ENCODE measurements at regions not wholly inside any gene's neighbourhood (a gene's known extent, or its start where the extent isn't known, plus 50 kb on each side); places are given as distances from the start of the nearest gene placed in this dataset.
"Not testable (repeated sequence)": the region's sequence is repeated elsewhere in the genome, so short reads cannot be mapped to it uniquely, and the experiment has no call there.

- Histone ChIP-seq H3K9ac (ENCODE audit: insufficient read length, low read depth) (no peak overlapping the region), H3K36me3 (ENCODE audit: insufficient read depth, insufficient read length, low read length) (no peaks in the 10 kb centered on the region), H3K9me3 (ENCODE audit: insufficient read depth, low read length) (no peaks in the 10 kb centered on the region), H3K4me1 (ENCODE audit: insufficient read depth, insufficient read length) (no peaks in the 10 kb centered on the region), H3K4me3 (ENCODE audit: insufficient read length, low read depth) (no peak overlapping the region), H3K27me3 (ENCODE audit: insufficient read depth, insufficient read length) (no peaks in the 10 kb centered on the region)
- TF ChIP-seq ZNF274 (IDR thresholded peaks at IDR 0.05; ENCODE audit: low read depth, low read length) (no peak), YY1 (IDR thresholded peaks at IDR 0.05; ENCODE audit: insufficient read depth, insufficient read length) (no peak)
- no peak for DNase-seq (ENCODE audit: low read depth, low spot score)
Measured at GRCh38 chr6:81098109-81098814, 654.2 kb downstream of the TENT5A start.

- not testable (repeated sequence) for H3K4me3 ChIP-seq (ENCODE audit: insufficient read length, low read depth); H3K27me3 ChIP-seq (ENCODE audit: insufficient read depth, insufficient read length); H3K9ac ChIP-seq (ENCODE audit: insufficient read length, low read depth); H3K4me1 ChIP-seq (ENCODE audit: insufficient read depth, insufficient read length); DNase-seq (ENCODE audit: low read depth, low spot score); H3K36me3 ChIP-seq (ENCODE audit: insufficient read depth, insufficient read length, low read length); H3K9me3 ChIP-seq (ENCODE audit: insufficient read depth, low read length)
Measured at GRCh38 chr6:81096464-81096863, 656.0 kb downstream of the TENT5A start.

GRCh38 chr6:81093051-81093450, 659.4 kb downstream of the TENT5A start:
- TF ChIP-seq SUZ12 (IDR thresholded peaks at IDR 0.05; ENCODE audit: extremely low read depth, insufficient read depth, insufficient read length): no peak
- TF ChIP-seq YY1 (IDR thresholded peaks at IDR 0.05; ENCODE audit: insufficient read depth, insufficient read length): no peak
- TF ChIP-seq ZNF274 (IDR thresholded peaks at IDR 0.05; ENCODE audit: low read depth, low read length): no peak
- no peak for DNase-seq (ENCODE audit: low read depth, low spot score)
- no peaks in the 10 kb centered on the region for H3K27me3 ChIP-seq (ENCODE audit: insufficient read depth, insufficient read length)
- no peaks in the 10 kb centered on the region for H3K9me3 ChIP-seq (ENCODE audit: insufficient read depth, low read length)
- H3K4me3 ChIP-seq (ENCODE audit: insufficient read length, low read depth): no peak overlapping the region
- H3K4me1 ChIP-seq (ENCODE audit: insufficient read depth, insufficient read length): no peaks in the 10 kb centered on the region
- H3K36me3 ChIP-seq (ENCODE audit: insufficient read depth, insufficient read length, low read length): no peaks in the 10 kb centered on the region
- no peak overlapping the region for H3K9ac ChIP-seq (ENCODE audit: insufficient read length, low read depth)

GRCh38 chr6:81088145-81088544, 664.3 kb downstream of the TENT5A start:
- no peaks in the 10 kb centered on the region for H3K9me3 ChIP-seq (ENCODE audit: insufficient read depth, low read length)
- H3K36me3 ChIP-seq (ENCODE audit: insufficient read depth, insufficient read length, low read length): no peaks in the 10 kb centered on the region
- H3K27me3 ChIP-seq (ENCODE audit: insufficient read depth, insufficient read length): no peaks in the 10 kb centered on the region
- H3K4me1 ChIP-seq (ENCODE audit: insufficient read depth, insufficient read length): no peaks in the 10 kb centered on the region
- TF ChIP-seq ZNF274 (IDR thresholded peaks at IDR 0.05; ENCODE audit: low read depth, low read length) (no peak), YY1 (IDR thresholded peaks at IDR 0.05; ENCODE audit: insufficient read depth, insufficient read length) (no peak), SUZ12 (IDR thresholded peaks at IDR 0.05; ENCODE audit: extremely low read depth, insufficient read depth, insufficient read length) (no peak)
- no peak overlapping the region for H3K4me3 ChIP-seq (ENCODE audit: insufficient read length, low read depth)
- DNase-seq (ENCODE audit: low read depth, low spot score): no peak
- no peak overlapping the region for H3K9ac ChIP-seq (ENCODE audit: insufficient read length, low read depth)

- no peaks in the 10 kb centered on the region for H3K9me3 ChIP-seq (ENCODE audit: insufficient read depth, low read length)
- H3K36me3 ChIP-seq (ENCODE audit: insufficient read depth, insufficient read length, low read length): no peaks in the 10 kb centered on the region
- H3K9ac ChIP-seq (ENCODE audit: insufficient read length, low read depth): no peak overlapping the region
- TF ChIP-seq SUZ12 (IDR thresholded peaks at IDR 0.05; ENCODE audit: extremely low read depth, insufficient read depth, insufficient read length) (no peak), ZNF274 (IDR thresholded peaks at IDR 0.05; ENCODE audit: low read depth, low read length) (no peak), YY1 (IDR thresholded peaks at IDR 0.05; ENCODE audit: insufficient read depth, insufficient read length) (no peak)
- H3K4me3 ChIP-seq (ENCODE audit: insufficient read length, low read depth): no peak overlapping the region
- no peaks in the 10 kb centered on the region for H3K27me3 ChIP-seq (ENCODE audit: insufficient read depth, insufficient read length)
- no peak for DNase-seq (ENCODE audit: low read depth, low spot score)
- H3K4me1 ChIP-seq (ENCODE audit: insufficient read depth, insufficient read length): no peaks in the 10 kb centered on the region
Measured at GRCh38 chr6:81086991-81087390, 665.5 kb downstream of the TENT5A start.

GRCh38 chr6:81085431-81085790, 667.1 kb downstream of the TENT5A start:
- DNase-seq (ENCODE audit: low read depth, low spot score): no peak
- no peak overlapping the region for H3K9ac ChIP-seq (ENCODE audit: insufficient read length, low read depth)

GRCh38 chr6:81084776-81085430, 667.6 kb downstream of the TENT5A start:
- Histone ChIP-seq H3K27me3 (ENCODE audit: insufficient read depth, insufficient read length) (no peaks in the 10 kb centered on the region), H3K9me3 (ENCODE audit: insufficient read depth, low read length) (no peaks in the 10 kb centered on the region), H3K4me3 (ENCODE audit: insufficient read length, low read depth) (no peak overlapping the region), H3K36me3 (ENCODE audit: insufficient read depth, insufficient read length, low read length) (no peaks in the 10 kb centered on the region), H3K4me1 (ENCODE audit: insufficient read depth, insufficient read length) (no peaks in the 10 kb centered on the region), H3K9ac (ENCODE audit: insufficient read length, low read depth) (no peak overlapping the region)
- DNase-seq (ENCODE audit: low read depth, low spot score): no peak
- no peak for TF ChIP-seq YY1 (IDR thresholded peaks at IDR 0.05; ENCODE audit: insufficient read depth, insufficient read length)
- no peak for TF ChIP-seq ZNF274 (IDR thresholded peaks at IDR 0.05; ENCODE audit: low read depth, low read length)
- TF ChIP-seq SUZ12 (IDR thresholded peaks at IDR 0.05; ENCODE audit: extremely low read depth, insufficient read depth, insufficient read length): no peak

More at GRCh38 chr6:81085431-81085790, 667.1 kb downstream of the TENT5A start:
- Histone ChIP-seq H3K9me3 (ENCODE audit: insufficient read depth, low read length) (no peaks in the 10 kb centered on the region), H3K27me3 (ENCODE audit: insufficient read depth, insufficient read length) (no peaks in the 10 kb centered on the region), H3K4me1 (ENCODE audit: insufficient read depth, insufficient read length) (no peaks in the 10 kb centered on the region), H3K36me3 (ENCODE audit: insufficient read depth, insufficient read length, low read length) (no peaks in the 10 kb centered on the region), H3K4me3 (ENCODE audit: insufficient read length, low read depth) (no peak overlapping the region)
- TF ChIP-seq ZNF274 (IDR thresholded peaks at IDR 0.05; ENCODE audit: low read depth, low read length) (no peak), YY1 (IDR thresholded peaks at IDR 0.05; ENCODE audit: insufficient read depth, insufficient read length) (no peak), SUZ12 (IDR thresholded peaks at IDR 0.05; ENCODE audit: extremely low read depth, insufficient read depth, insufficient read length) (no peak)

Measured in NT2/D1 (cell line).